Fibroblast of skin of right quadriceps (primary cell): ENCODE measurements at regions not wholly inside any gene's neighbourhood (a gene's known extent, or its start where the extent isn't known, plus 50 kb on each side); places are given as distances from the start of the nearest gene placed in this dataset.
A peak's percentile ranks its signal among the peaks of the same experiment; 100 is the strongest.

Source experiments
- DNase-seq: peaks from one replicate; pipeline ENCODE4 v3.0.0-alpha.2; 2013

GRCh38 chr13:61734683-61735082 lies 319.0 kb upstream of the PCDH20 start:
- no peak for DNase-seq

GRCh38 chr13:61728471-61728870 lies 312.8 kb upstream of the PCDH20 start:
- DNase-seq, result peak; percentile 82

GRCh38 chr13:61727767-61728166 lies 312.1 kb upstream of the PCDH20 start:
- DNase-seq, result peak; percentile 74

GRCh38 chr13:61725806-61726205 lies 310.2 kb upstream of the PCDH20 start:
- no peak for DNase-seq

GRCh38 chr13:61722119-61722518 lies 306.5 kb upstream of the PCDH20 start:
- DNase-seq, result peak; percentile 5

- DNase-seq, result no peak
Observed at GRCh38 chr13:61712621-61713020, 297.0 kb upstream of the PCDH20 start.

GRCh38 chr13:61709258-61709657 lies 293.6 kb upstream of the PCDH20 start:
- DNase-seq, result no peak

- no peak for DNase-seq
Observed at GRCh38 chr13:61706899-61707298, 291.2 kb upstream of the PCDH20 start.

- no peak for DNase-seq
Observed at GRCh38 chr13:61700620-61701019, 285.0 kb upstream of the PCDH20 start.

GRCh38 chr13:61700181-61700580 lies 284.5 kb upstream of the PCDH20 start:
- no peak for DNase-seq

GRCh38 chr13:61696676-61697075 lies 281.0 kb upstream of the PCDH20 start:
- no peak for DNase-seq

GRCh38 chr13:61695147-61695546 lies 279.5 kb upstream of the PCDH20 start:
- DNase-seq, result peak; percentile 4

GRCh38 chr13:61692691-61693090 lies 277.0 kb upstream of the PCDH20 start:
- no peak for DNase-seq

- no peak for DNase-seq
Observed at GRCh38 chr13:61685682-61686012, 270.0 kb upstream of the PCDH20 start.

- no peak for DNase-seq
Observed at GRCh38 chr13:61684976-61685681, 269.5 kb upstream of the PCDH20 start.

- no peak for DNase-seq
Observed at GRCh38 chr13:61672756-61673155, 257.1 kb upstream of the PCDH20 start.

- no peak for DNase-seq
Observed at GRCh38 chr13:61670384-61671161, 254.9 kb upstream of the PCDH20 start.

- DNase-seq, result no peak
Observed at GRCh38 chr13:61664801-61665705, 249.4 kb upstream of the PCDH20 start.

GRCh38 chr13:61654481-61654880 lies 238.8 kb upstream of the PCDH20 start:
- no peak for DNase-seq

- no peak for DNase-seq
Observed at GRCh38 chr13:61648547-61648946, 232.9 kb upstream of the PCDH20 start.

- DNase-seq, result no peak
Observed at GRCh38 chr13:61612192-61612591, 196.5 kb upstream of the PCDH20 start.

GRCh38 chr13:61608138-61608537 lies 192.5 kb upstream of the PCDH20 start:
- no peak for DNase-seq

- no peak for DNase-seq
Observed at GRCh38 chr13:61600360-61601033, 184.8 kb upstream of the PCDH20 start.
